ENCODE measurements at regions not wholly inside any gene's neighbourhood (a gene's known extent, or its start where the extent isn't known, plus 50 kb on each side); places are given as distances from the start of the nearest gene placed in this dataset.
A peak's percentile ranks its signal among the peaks of the same experiment; 100 is the strongest.

DNA sequence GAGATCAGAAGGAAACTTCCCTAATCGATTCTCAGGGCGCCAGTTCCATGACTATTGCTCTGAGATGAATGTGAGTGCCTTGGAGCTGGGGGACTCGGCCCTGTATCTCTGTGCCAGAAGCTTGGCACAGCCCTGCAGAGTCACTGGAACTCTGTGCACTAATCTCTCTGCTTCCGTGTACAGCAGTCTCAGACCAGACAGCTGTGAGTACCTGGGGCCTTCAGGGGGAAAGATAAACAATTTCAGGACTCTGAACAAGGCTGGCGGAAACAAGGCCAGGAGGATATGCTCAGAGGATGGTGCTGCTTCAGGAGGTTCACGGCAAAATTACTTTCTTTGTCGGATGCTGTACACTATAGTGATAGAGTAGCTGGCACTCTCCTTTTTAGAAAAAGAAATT is 131.7 kb upstream of the PRSS58 start:
- no peaks in the 10 kb centered on the region for H3K9me3 ChIP-seq
- H3K36me3 ChIP-seq (ENCODE audit: low read depth): no peaks in the 10 kb centered on the region
- TF ChIP-seq CTCF (IDR thresholded peaks at IDR 0.05): no peak
- intact Hi-C loops (cut with DNase I, micrococcal nuclease): no loop called here
- DNase-seq: no peak
- ATAC-seq: peak; percentile 75
- H3K4me1 ChIP-seq (ENCODE audit: low read depth): no peaks in the 10 kb centered on the region
- no peak overlapping the region for H3K4me3 ChIP-seq

- ATAC-seq (peak; percentile 82), DNase-seq (peak in 1 of 3 donors; percentile 34)
- peak; percentile 45 for TF ChIP-seq CTCF (IDR thresholded peaks at IDR 0.05)
- H3K36me3 ChIP-seq (ENCODE audit: low read depth): no peaks in the 10 kb centered on the region
- no peaks in the 10 kb centered on the region for H3K4me1 ChIP-seq (ENCODE audit: low read depth)
- intact Hi-C loops (cut with DNase I, micrococcal nuclease): no loop called here
- no peak overlapping the region for H3K4me3 ChIP-seq
- H3K9me3 ChIP-seq: no peaks in the 10 kb centered on the region
Measured at GRCh38 chr7:142385491-142386340, 127.9 kb upstream of the PRSS58 start.

DNA sequence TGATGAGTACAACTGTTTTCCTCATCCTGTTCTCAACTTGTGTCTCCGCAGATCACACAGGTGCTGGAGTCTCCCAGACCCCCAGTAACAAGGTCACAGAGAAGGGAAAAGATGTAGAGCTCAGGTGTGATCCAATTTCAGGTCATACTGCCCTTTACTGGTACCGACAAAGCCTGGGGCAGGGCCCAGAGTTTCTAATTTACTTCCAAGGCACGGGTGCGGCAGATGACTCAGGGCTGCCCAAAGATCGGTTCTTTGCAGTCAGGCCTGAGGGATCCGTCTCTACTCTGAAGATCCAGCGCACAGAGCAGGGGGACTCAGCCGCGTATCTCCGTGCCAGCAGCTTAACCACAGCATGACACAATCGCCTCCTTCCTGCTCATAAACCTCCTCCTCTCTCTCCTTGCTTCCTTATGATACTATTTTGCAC is 126.7 kb upstream of the PRSS58 start:
- Histone ChIP-seq H3K4me1 (ENCODE audit: low read depth) (no peaks in the 10 kb centered on the region), H3K4me3 (no peak overlapping the region), H3K9me3 (no peaks in the 10 kb centered on the region), H3K36me3 (ENCODE audit: low read depth) (no peaks in the 10 kb centered on the region)
- intact Hi-C loops (cut with DNase I, micrococcal nuclease): no loop called here
- ATAC-seq: peak; percentile 62
- no peak for DNase-seq
- no peak for TF ChIP-seq CTCF (IDR thresholded peaks at IDR 0.05)

DNA sequence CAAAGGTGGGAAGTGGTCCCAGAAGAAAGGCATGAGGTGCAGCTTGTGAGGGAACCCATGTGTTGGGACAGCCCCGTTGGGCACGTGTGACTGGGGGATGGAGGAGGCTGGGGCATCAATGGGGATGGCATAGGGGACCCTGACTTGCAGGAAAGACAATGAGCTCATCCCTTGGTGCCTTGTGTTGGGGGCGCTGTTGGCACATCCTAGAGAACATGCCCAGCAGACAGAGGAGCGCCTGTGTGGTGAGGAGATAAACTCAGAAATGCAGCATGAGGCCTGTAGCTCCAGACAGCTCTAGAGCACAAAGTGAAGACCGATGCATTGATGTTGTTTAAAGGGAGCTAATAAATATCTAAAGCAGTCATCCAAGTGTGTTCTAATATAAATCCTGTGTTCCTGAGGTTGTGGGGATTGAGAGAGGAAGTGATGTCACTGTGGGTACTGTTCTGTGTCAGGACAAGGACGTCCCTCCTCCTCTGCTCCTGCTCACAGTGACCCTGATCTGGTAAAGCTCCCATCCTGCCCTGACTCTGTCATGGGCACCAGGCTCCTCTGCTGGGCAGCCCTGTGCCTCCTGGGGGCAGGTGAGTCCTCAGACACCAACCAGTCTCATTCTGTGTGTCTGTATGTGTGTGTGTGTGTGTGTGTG is 126.1 kb upstream of the PRSS58 start:
- intact Hi-C loops (cut with DNase I, micrococcal nuclease): no loop called here
- DNase-seq (no peak), ATAC-seq (peak; percentile 17)
- Histone ChIP-seq H3K4me1 (ENCODE audit: low read depth) (no peaks in the 10 kb centered on the region), H3K9me3 (no peaks in the 10 kb centered on the region), H3K4me3 (no peak overlapping the region), H3K36me3 (ENCODE audit: low read depth) (no peaks in the 10 kb centered on the region)
- no peak for TF ChIP-seq CTCF (IDR thresholded peaks at IDR 0.05)

- ATAC-seq (no peak), DNase-seq (no peak)
- no peaks in the 10 kb centered on the region for H3K4me1 ChIP-seq (ENCODE audit: low read depth)
- intact Hi-C loops (cut with DNase I, micrococcal nuclease): no loop called here
- no peak overlapping the region for H3K4me3 ChIP-seq
- no peak for TF ChIP-seq CTCF (IDR thresholded peaks at IDR 0.05)
- no peaks in the 10 kb centered on the region for H3K9me3 ChIP-seq
- H3K36me3 ChIP-seq (ENCODE audit: low read depth): no peaks in the 10 kb centered on the region
Measured at GRCh38 chr7:142381727-142382390, 124.0 kb upstream of the PRSS58 start.

Data from mucosa of descending colon (tissue), 3 donors.